Hepatocyte (in vitro differentiated cells): ENCODE measurements at regions not wholly inside any gene's neighbourhood (a gene's known extent, or its start where the extent isn't known, plus 50 kb on each side); places are given as distances from the start of the nearest gene placed in this dataset.

Experiments
- DNase-seq: peaks from one replicate; pipeline ENCODE4 v3.0.0-alpha.2; 2016; ENCODE audit warnings: low spot score
- H2AFZ ChIP-seq: fragments of 200-600 bp; sonication (generic); 2 replicates; pipeline ENCODE4 v1.6.0; 2016; ENCODE audit warnings: antibody characterized with exemption, mild to moderate bottlenecking
- H3K27ac ChIP-seq: fragments of 200-600 bp; sonication (generic); 2 replicates; pipeline ENCODE4 v1.5.1; 2016; ENCODE audit warnings: mild to moderate bottlenecking
- H3K27me3 ChIP-seq: fragments of 200-600 bp; sonication (generic); 2 replicates; pipeline ENCODE4 v1.6.1; 2016
- H3K36me3 ChIP-seq: fragments of 200-600 bp; sonication (generic); replicated peaks from 2 replicates; pipeline ENCODE4 v1.5.1; 2016; ENCODE audit warnings: low read depth; ENCODE audit not compliant: insufficient read depth
- H3K4me1 ChIP-seq: fragments of 200-600 bp; sonication (generic); 2 replicates; pipeline ENCODE4 v1.5.1; 2016; ENCODE audit warnings: mild to moderate bottlenecking, moderate library complexity; ENCODE audit not compliant: insufficient read depth
- H3K4me2 ChIP-seq: fragments of 200-600 bp; sonication (generic); 2 replicates; pipeline ENCODE4 v1.6.0; 2016
- H3K4me3 ChIP-seq: fragments of 200-600 bp; sonication (generic); 2 replicates; pipeline ENCODE4 v1.5.1; 2016; ENCODE audit warnings: mild to moderate bottlenecking
- H3K79me2 ChIP-seq: fragments of 200-600 bp; sonication (generic); 2 replicates; pipeline ENCODE4 v1.6.0; 2017; ENCODE audit warnings: mild to moderate bottlenecking
- H3K9me2 ChIP-seq: fragments of 200-600 bp; sonication (generic); replicated peaks from 2 replicates; pipeline ENCODE4 v1.6.0; 2017; ENCODE audit warnings: mild to moderate bottlenecking; ENCODE audit not compliant: insufficient read depth
- H3K9me3 ChIP-seq: fragments of 200-600 bp; sonication (generic); 2 replicates; pipeline ENCODE4 v1.5.1; 2016; ENCODE audit warnings: low read depth, mild to moderate bottlenecking
- H4K20me1 ChIP-seq: fragments of 200-600 bp; sonication (generic); 2 replicates; pipeline ENCODE4 v1.6.0; 2016; ENCODE audit warnings: mild to moderate bottlenecking; ENCODE audit not compliant: insufficient read depth, poor library complexity, severe bottlenecking
- EZH2 ChIP-seq: fragments of 200-600 bp; sonication (generic); IDR thresholded peaks from 2 replicates; pipeline ENCODE4 v1.6.1; 2016; ENCODE audit warnings: antibody characterized with exemption, mild to moderate bottlenecking, borderline replicate concordance
- EZH2phosphoT487 ChIP-seq: fragments of 200-600 bp; sonication (generic); IDR thresholded peaks from one replicate; pipeline ENCODE4 v1.6.1; 2018; ENCODE audit warnings: antibody characterized with exemption, mild to moderate bottlenecking, low read depth, moderate library complexity; ENCODE audit not compliant: unreplicated experiment, severe bottlenecking
- WGBS: methylation state at CpG from one replicate; pipeline ENCODE4 v1.1.6; 2016; ENCODE audit warnings: low lambda C conversion rate; ENCODE audit errors: missing lambda C conversion rate; 5-methylcytosine and 5-hydroxymethylcytosine counted together
- TF ChIP-seq, protein P1 (sequence below): fragments of 200-600 bp; sonication (generic); IDR thresholded peaks from 2 replicates; pipeline ENCODE4 v1.5.1; 2016; ENCODE audit warnings: antibody characterized with exemption, mild to moderate bottlenecking; ENCODE audit not compliant: poor library complexity

- Histone ChIP-seq H3K79me2 (no peaks in the 10 kb centered on the region), H3K4me3 (no peak overlapping the region), H3K9me3 (no peaks in the 10 kb centered on the region), H3K27ac (no peak overlapping the region), H3K27me3 (no peaks in the 10 kb centered on the region), H3K4me1 (no peaks in the 10 kb centered on the region), H3K4me2 (no peak overlapping the region), H4K20me1 (no peaks in the 10 kb centered on the region), H3K36me3 (no peaks in the 10 kb centered on the region), H2AFZ (no peak overlapping the region), H3K9me2 (no peaks in the 10 kb centered on the region)
- DNase-seq: no peak
- 89% methylated on average over 1 of the region's 1 CpG for WGBS
- TF ChIP-seq EZH2: no peak
Observed at GRCh38 chr5:92976156-92976555, 604.9 kb downstream of the NR2F1-AS1 start.

DNA sequence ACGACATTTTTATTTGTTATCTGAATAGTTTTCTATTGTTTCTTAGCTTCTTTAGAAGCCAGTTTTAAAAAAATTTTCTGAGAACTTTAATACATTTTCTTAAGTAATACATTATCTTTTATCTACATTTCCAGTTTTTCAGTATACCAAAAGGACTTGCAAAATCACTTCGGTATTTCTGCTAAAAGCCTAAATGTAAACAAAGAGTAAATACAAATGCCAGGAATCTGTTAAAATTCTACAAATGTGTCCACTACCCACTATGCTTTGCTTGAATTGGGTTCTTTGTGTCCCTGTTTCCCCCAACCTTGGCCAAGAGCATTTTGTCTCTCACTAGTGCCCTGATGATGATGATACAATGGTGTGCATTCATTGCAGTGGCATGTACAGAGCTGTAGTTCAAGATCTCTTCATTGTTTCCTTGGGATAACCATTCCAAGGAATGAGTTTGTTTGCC is 611.2 kb downstream of the NR2F1-AS1 start:
- H4K20me1 ChIP-seq: no peaks in the 10 kb centered on the region
- H3K9me3 ChIP-seq: no peaks in the 10 kb centered on the region
- no peak overlapping the region for H2AFZ ChIP-seq
- H3K4me2 ChIP-seq: no peak overlapping the region
- DNase-seq: no peak
- H3K4me1 ChIP-seq: no peaks in the 10 kb centered on the region
- no peak overlapping the region for H3K27ac ChIP-seq
- TF ChIP-seq EZH2phosphoT487: no peak
- TF ChIP-seq EZH2: no peak
- TF ChIP-seq, protein P1, sequence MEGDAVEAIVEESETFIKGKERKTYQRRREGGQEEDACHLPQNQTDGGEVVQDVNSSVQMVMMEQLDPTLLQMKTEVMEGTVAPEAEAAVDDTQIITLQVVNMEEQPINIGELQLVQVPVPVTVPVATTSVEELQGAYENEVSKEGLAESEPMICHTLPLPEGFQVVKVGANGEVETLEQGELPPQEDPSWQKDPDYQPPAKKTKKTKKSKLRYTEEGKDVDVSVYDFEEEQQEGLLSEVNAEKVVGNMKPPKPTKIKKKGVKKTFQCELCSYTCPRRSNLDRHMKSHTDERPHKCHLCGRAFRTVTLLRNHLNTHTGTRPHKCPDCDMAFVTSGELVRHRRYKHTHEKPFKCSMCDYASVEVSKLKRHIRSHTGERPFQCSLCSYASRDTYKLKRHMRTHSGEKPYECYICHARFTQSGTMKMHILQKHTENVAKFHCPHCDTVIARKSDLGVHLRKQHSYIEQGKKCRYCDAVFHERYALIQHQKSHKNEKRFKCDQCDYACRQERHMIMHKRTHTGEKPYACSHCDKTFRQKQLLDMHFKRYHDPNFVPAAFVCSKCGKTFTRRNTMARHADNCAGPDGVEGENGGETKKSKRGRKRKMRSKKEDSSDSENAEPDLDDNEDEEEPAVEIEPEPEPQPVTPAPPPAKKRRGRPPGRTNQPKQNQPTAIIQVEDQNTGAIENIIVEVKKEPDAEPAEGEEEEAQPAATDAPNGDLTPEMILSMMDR: no peak
- H3K36me3 ChIP-seq: no peaks in the 10 kb centered on the region
- no peaks in the 10 kb centered on the region for H3K79me2 ChIP-seq
- H3K4me3 ChIP-seq: no peak overlapping the region
- 49% methylated on average over 2 of the region's 2 CpGs for WGBS
- no peaks in the 10 kb centered on the region for H3K9me2 ChIP-seq
- H3K27me3 ChIP-seq: no peaks in the 10 kb centered on the region

DNA sequence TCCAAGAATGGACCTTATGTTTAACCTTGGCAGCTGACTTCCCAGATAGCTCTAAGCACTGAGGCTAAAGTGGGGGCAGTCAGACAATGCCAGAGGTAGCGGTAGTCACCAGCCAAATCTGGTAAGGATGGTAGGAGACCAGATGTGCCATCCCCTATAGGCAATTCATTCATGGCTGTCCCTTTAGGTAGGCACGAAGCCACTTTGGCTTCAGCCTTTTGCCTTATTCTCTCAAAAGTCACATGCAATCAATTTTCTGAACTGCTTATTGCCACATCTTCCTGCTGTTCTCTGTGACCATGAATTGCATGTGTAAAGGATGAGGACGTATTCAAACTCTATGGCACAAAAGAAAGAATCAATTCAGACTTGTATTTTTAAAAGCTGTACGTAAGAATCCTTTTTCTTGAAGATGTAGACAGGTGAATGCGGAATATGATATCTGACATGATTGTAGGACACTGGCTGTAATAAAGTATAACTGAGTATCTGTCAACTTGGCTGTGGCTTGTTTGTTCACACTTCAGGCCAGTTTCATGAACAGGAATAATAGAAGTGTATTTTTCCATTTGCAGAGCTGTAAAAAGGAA is 611.7 kb downstream of the NR2F1-AS1 start:
- Histone ChIP-seq H3K4me3 (no peak overlapping the region), H3K9me2 (no peaks in the 10 kb centered on the region), H3K4me2 (no peak overlapping the region), H3K36me3 (no peaks in the 10 kb centered on the region), H3K27ac (no peak overlapping the region), H4K20me1 (no peaks in the 10 kb centered on the region), H2AFZ (no peak overlapping the region), H3K4me1 (no peaks in the 10 kb centered on the region), H3K27me3 (no peaks in the 10 kb centered on the region), H3K9me3 (no peaks in the 10 kb centered on the region), H3K79me2 (no peaks in the 10 kb centered on the region)
- 90% methylated on average over 5 of the region's 5 CpGs for WGBS
- no peak for DNase-seq
- TF ChIP-seq EZH2 (no peak), EZH2phosphoT487 (no peak)
- TF ChIP-seq, protein P1: no peak

DNA sequence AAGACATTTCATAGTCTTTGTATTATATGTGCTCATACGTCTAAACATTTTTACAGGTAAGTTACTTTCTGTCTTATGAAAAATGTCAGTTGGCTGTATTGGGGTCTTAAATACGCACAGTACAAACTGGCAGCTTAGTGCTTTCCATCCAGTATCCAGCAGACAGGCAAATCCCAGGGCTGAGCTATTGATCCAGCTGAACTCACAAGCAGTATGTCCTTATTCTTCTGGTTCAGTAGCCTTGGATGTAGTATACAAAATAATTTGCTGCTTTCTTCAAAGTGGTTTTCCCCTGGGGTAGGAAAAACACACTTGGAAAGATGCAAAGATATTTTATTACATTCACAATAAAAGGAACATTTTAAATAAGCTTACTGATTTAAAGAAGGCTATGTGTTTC is 617.2 kb downstream of the NR2F1-AS1 start:
- 95% methylated on average over 2 of the region's 2 CpGs for WGBS
- DNase-seq: no peak
- no peaks in the 10 kb centered on the region for H3K79me2 ChIP-seq
- no peaks in the 10 kb centered on the region for H3K9me2 ChIP-seq
- TF ChIP-seq, protein P1: no peak
- TF ChIP-seq EZH2phosphoT487 (no peak), EZH2 (no peak)
- no peaks in the 10 kb centered on the region for H3K27me3 ChIP-seq
- H3K9me3 ChIP-seq: no peaks in the 10 kb centered on the region
- H3K4me3 ChIP-seq: no peak overlapping the region
- no peaks in the 10 kb centered on the region for H3K4me1 ChIP-seq
- no peaks in the 10 kb centered on the region for H4K20me1 ChIP-seq
- H2AFZ ChIP-seq: no peak overlapping the region
- H3K27ac ChIP-seq: no peak overlapping the region
- H3K4me2 ChIP-seq: no peak overlapping the region
- no peaks in the 10 kb centered on the region for H3K36me3 ChIP-seq
